ENCODE measurements at regions not wholly inside any gene's neighbourhood (a gene's known extent, or its start where the extent isn't known, plus 50 kb on each side); places are given as distances from the start of the nearest gene placed in this dataset.

- ChIA-PET CTCF (no interaction called here), POLR2A (ENCODE audit: unreplicated experiment) (interaction anchor here (0.6 kb wide), 1 partner anchor 360 kb away, joined by 5 read pairs; no protein-coding TSS in a partner anchor)
- peak overlapping the region; percentile 66 for H3K4me2 ChIP-seq
- no peaks in the 10 kb centered on the region for H3K9me2 ChIP-seq (ENCODE audit: insufficient read depth)
- DNase-seq: no peak
- intact Hi-C loops (cut with micrococcal nuclease; ENCODE audit: unreplicated experiment): loop anchor here (2.0 to 10.0 kb wide), 5 partner anchors 68 to 706 kb away; no protein-coding TSS in a partner anchor
- H3K4me1 ChIP-seq (replicated peaks; ENCODE audit: insufficient read depth): 0 out of 2 replicates have a peak, but pooled peaks cover 8% of the 10 kb centered on the region
- peak overlapping the region; percentile 65; the same call in 1 of the 2 replicates for H2AFZ ChIP-seq
- H3K9me3 ChIP-seq (ENCODE audit: insufficient read depth, low read depth): no peaks in the 10 kb centered on the region; the same call in 1 of the 2 replicates
- peaks cover 5% of the 10 kb centered on the region; the same call in 1 of the 2 replicates for H3F3A ChIP-seq (ENCODE audit: insufficient read depth, low read depth)
- H3K27me3 ChIP-seq (ENCODE audit: insufficient read depth, low read depth): no peaks in the 10 kb centered on the region
- H3K36me3 ChIP-seq (ENCODE audit: low read depth): no peaks in the 10 kb centered on the region
- no peaks in the 10 kb centered on the region for H4K20me1 ChIP-seq (ENCODE audit: insufficient read depth)
- H3K79me2 ChIP-seq (ENCODE audit: low read depth): no peaks in the 10 kb centered on the region; the same call in 1 of the 2 replicates
- no peak for TF ChIP-seq EZH2 (IDR thresholded peaks at IDR 0.05; ENCODE audit: low read depth)
- TF ChIP-seq CTCF (conservative IDR thresholded peaks at IDR 0.05): no peak
- TSS peak; percentile 65 for BruUV-seq (replicated peaks)
- H3K4me3 ChIP-seq: peak overlapping the region; percentile 74; the same call in 1 of the 2 replicates
- H3K27ac ChIP-seq: peak overlapping the region; percentile 82
These were observed 1494.0 kb upstream of the TMEM132C start for GRCh38 chr12:126773012-126773411.

- no peak for DNase-seq
- H3K27me3 ChIP-seq (ENCODE audit: insufficient read depth, low read depth): no peaks in the 10 kb centered on the region
- H3K9me2 ChIP-seq (ENCODE audit: insufficient read depth): no peaks in the 10 kb centered on the region
- no peak overlapping the region for H3K27ac ChIP-seq
- H3K4me2 ChIP-seq: no peak overlapping the region; the same call in 1 of the 2 replicates
- no peaks in the 10 kb centered on the region for H3K36me3 ChIP-seq (ENCODE audit: low read depth)
- H3K9me3 ChIP-seq (ENCODE audit: insufficient read depth, low read depth): no peaks in the 10 kb centered on the region; the same call in 1 of the 2 replicates
- no peak overlapping the region for H3K4me3 ChIP-seq
- H2AFZ ChIP-seq: no peak overlapping the region
- no peaks in the 10 kb centered on the region for H4K20me1 ChIP-seq (ENCODE audit: insufficient read depth)
- peaks cover 5% of the 10 kb centered on the region; the same call in 1 of the 2 replicates for H3F3A ChIP-seq (ENCODE audit: insufficient read depth, low read depth)
- intact Hi-C loops (cut with micrococcal nuclease; ENCODE audit: unreplicated experiment): loop anchor here (2.0 to 10.0 kb wide), 5 partner anchors 69 to 706 kb away; no protein-coding TSS in a partner anchor
- TF ChIP-seq CTCF (conservative IDR thresholded peaks at IDR 0.05) (no peak), EZH2 (IDR thresholded peaks at IDR 0.05; ENCODE audit: low read depth) (no peak)
- 0 out of 2 replicates have a peak, but pooled peaks cover 8% of the 10 kb centered on the region for H3K4me1 ChIP-seq (replicated peaks; ENCODE audit: insufficient read depth)
- ChIA-PET POLR2A (ENCODE audit: unreplicated experiment) (interaction anchor here (0.6 kb wide), 1 partner anchor 361 kb away, joined by 5 read pairs; no protein-coding TSS in a partner anchor), CTCF (no interaction called here)
- no peaks in the 10 kb centered on the region; the same call in 1 of the 2 replicates for H3K79me2 ChIP-seq (ENCODE audit: low read depth)
- BruUV-seq (replicated peaks): no TSS peak
These were observed 1493.5 kb upstream of the TMEM132C start for GRCh38 chr12:126773491-126773890.

GRCh38 chr12:126776026-126776655, 1490.8 kb upstream of the TMEM132C start:
- H3K9me2 ChIP-seq (ENCODE audit: insufficient read depth): no peaks in the 10 kb centered on the region
- no peaks in the 10 kb centered on the region; the same call in 1 of the 2 replicates for H3K9me3 ChIP-seq (ENCODE audit: insufficient read depth, low read depth)
- H3F3A ChIP-seq (ENCODE audit: insufficient read depth, low read depth): peaks cover 5% of the 10 kb centered on the region; the same call in 1 of the 2 replicates
- H3K4me3 ChIP-seq: no peak overlapping the region
- no peak overlapping the region for H3K27ac ChIP-seq
- H3K36me3 ChIP-seq (ENCODE audit: low read depth): no peaks in the 10 kb centered on the region
- intact Hi-C loops (cut with micrococcal nuclease; ENCODE audit: unreplicated experiment): loop anchor here (10.0 kb wide), 2 partner anchors 71 to 371 kb away; no protein-coding TSS in a partner anchor
- H4K20me1 ChIP-seq (ENCODE audit: insufficient read depth): no peaks in the 10 kb centered on the region
- CTCF ChIA-PET: interaction anchor here (0.7 kb wide), 2 partner anchors 272 to 605 kb away, joined by 3 read pairs; no protein-coding TSS in a partner anchor
- no TSS peak for BruUV-seq (replicated peaks)
- POLR2A ChIA-PET (ENCODE audit: unreplicated experiment): no interaction called here
- TF ChIP-seq CTCF (conservative IDR thresholded peaks at IDR 0.05) (no peak), EZH2 (IDR thresholded peaks at IDR 0.05; ENCODE audit: low read depth) (no peak)
- H3K27me3 ChIP-seq (ENCODE audit: insufficient read depth, low read depth): no peaks in the 10 kb centered on the region
- H3K4me2 ChIP-seq: no peak overlapping the region
- no peak for DNase-seq
- no peak overlapping the region for H2AFZ ChIP-seq
- H3K79me2 ChIP-seq (ENCODE audit: low read depth): no peaks in the 10 kb centered on the region
- 0 out of 2 replicates have a peak, but pooled peaks cover 5% of the 10 kb centered on the region for H3K4me1 ChIP-seq (replicated peaks; ENCODE audit: insufficient read depth)
